ENCODE measurements at regions not wholly inside any gene's neighbourhood (a gene's known extent, or its start where the extent isn't known, plus 50 kb on each side); places are given as distances from the start of the nearest gene placed in this dataset.

GRCh38 chr1:58966103-58966916 is 182.5 kb upstream of the JUN start:
- TF ChIP-seq CTCF (IDR thresholded peaks at IDR 0.05; ENCODE audit: insufficient read depth, low read depth, low read length) (no peak), EZH2 (IDR thresholded peaks at IDR 0.05; ENCODE audit: insufficient read depth, low read length) (no peak)

All from astrocyte (in vitro differentiated cells and primary cell).